RKO (cell line): ENCODE measurements at regions not wholly inside any gene's neighbourhood (a gene's known extent, or its start where the extent isn't known, plus 50 kb on each side); places are given as distances from the start of the nearest gene placed in this dataset.
"Not testable (repeated sequence)": the region's sequence is repeated elsewhere in the genome, so short reads cannot be mapped to it uniquely, and the experiment has no call there.

ENCODE experiments used
- DNase-seq: peaks from one replicate; pipeline ENCODE4 v3.0.0-alpha.2; 2016; ENCODE audit warnings: low spot score

- DNase-seq = no peak
Observed at GRCh38 chr5:3341446-3342240, 254.0 kb upstream of the IRX1 start.

GRCh38 chr5:3340471-3340870 is 255.2 kb upstream of the IRX1 start:
- DNase-seq = no peak

- no peak for DNase-seq
Observed at GRCh38 chr5:3339798-3340115, 255.9 kb upstream of the IRX1 start.

- no peak for DNase-seq
Observed at GRCh38 chr5:3339092-3339797, 256.4 kb upstream of the IRX1 start.

- DNase-seq = no peak
Observed at GRCh38 chr5:3337812-3338541, 257.7 kb upstream of the IRX1 start.

GRCh38 chr5:3336666-3337065 is 259.0 kb upstream of the IRX1 start:
- no peak for DNase-seq

DNA sequence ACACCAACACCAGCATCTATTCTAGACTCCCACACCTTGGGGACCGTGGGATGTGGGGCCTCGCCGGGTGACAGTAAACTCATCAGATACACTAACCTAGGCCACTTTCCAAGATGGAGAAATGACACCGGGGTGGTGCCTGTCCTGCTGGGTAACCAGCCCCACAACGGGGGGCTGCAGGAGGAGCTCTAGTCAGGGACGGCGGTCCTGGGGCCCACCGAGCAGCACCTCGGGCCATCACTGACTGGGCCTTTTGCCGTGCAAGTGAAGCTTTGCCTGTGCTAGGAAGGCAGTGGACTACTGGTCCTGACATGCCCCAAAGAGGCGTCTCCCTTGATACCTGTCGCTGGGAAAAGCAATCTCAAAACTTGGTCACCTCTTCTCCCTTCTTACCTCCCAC is 260.3 kb upstream of the IRX1 start:
- no peak for DNase-seq

DNA sequence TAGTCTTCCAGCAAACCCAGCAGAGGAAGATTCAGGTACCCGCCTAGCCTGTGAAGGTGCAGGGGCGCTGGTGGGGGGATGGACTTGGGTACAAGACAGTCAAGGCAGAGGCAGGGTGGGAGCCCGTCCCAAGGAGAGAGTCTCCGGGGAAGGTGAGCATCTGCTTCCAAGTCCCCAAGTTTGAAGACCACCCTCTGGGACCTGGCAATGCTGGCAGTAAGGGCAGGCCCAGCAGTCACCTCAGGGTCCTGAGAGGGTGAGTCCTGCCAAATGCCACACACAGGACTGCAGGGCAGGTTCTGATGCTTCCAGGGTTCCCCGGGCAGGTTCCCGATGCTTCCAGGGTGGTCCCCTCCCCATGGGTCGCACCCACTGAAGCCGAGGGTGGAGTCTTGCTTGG is 261.8 kb upstream of the IRX1 start:
- DNase-seq = no peak

- no peak for DNase-seq
Observed at GRCh38 chr5:3333105-3333504, 262.5 kb upstream of the IRX1 start.

GRCh38 chr5:3331819-3332218 is 263.8 kb upstream of the IRX1 start:
- DNase-seq = no peak

DNA sequence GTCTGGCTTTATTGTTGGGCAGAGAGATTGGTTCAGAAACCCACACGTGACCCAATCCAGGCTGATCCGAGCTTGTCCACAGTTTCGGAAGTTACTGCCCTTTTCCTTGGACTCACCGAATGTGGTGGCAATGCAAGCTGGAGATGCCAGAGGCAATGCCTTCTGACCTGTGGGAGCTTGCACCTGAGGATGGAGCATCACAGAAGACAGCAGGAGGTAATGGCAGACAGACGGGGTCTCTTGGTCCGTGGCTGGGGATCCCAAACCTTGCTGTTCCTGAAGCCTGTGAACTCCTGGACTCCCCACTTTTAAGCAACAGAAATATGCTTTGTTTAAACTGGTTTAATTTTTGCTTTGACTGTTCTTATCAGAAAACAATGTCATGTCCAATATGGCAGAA is 265.2 kb upstream of the IRX1 start:
- no peak for DNase-seq

DNA sequence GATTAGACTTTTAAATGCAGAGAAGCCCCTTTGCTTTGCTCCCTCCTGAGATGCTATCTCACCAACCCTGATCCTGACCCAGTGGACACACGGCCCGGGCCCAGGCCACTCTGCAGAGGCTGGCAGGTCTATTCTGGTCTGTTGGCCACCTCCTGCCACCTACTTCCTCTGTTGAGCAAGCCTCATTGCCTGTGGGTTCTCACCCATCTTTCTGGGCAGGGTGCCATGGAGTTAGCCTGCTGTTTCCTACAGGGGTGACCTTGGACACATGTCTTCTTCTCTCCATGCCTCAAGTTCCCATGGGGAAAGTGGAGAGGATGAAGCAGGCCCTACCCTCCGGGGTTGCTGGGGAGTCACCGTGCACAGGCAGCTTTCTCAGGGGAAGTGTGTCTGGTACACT is 266.2 kb upstream of the IRX1 start:
- DNase-seq = no peak

GRCh38 chr5:3326841-3327232 is 268.8 kb upstream of the IRX1 start:
- DNase-seq = no peak

DNA sequence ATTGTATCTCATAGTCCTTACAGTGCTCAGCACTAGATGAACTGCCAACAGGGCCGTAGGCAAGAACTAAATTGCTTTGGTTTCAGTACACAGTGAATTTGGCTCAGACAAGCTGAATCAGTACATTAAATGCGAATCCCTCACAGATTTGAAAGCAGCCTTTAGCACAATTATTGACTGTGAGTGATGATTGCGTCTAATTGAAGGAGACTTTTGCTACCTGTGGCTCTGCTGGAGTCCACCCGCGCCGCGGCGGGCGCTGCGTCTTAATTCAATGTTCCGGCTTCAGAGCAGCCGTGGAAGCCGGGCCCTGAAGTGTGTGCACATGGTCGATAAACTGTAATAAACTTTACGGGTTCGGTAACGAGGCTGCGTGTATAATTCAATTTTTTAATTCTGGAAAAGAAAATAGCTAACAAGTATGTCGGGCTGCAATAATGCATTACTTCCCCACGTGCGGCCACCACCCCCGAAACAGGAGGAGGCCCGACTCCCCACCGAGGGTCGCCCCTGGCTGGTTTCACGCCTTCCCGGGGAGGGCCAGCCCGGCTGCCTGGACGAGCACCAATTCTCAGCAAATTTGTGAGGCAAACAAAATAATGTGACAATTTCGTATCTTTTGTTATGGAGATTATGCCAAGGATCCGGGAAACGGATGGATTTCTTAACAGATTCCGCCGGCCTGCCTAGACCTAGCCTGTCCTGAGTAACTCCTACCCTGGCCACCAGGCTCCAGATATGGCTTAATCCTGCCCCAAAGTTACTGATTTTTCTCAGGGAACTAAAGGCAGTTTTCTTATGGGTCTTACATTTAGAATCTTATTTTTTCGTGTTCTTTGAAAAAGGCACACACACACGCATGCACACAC is 269.4 kb upstream of the IRX1 start:
- no peak for DNase-seq

GRCh38 chr5:3325201-3325971 is 270.2 kb upstream of the IRX1 start:
- DNase-seq = no peak

GRCh38 chr5:3324421-3325101 is 271.1 kb upstream of the IRX1 start:
- DNase-seq = no peak

- DNase-seq = not testable (repeated sequence)
Observed at GRCh38 chr5:3323966-3324365, 271.7 kb upstream of the IRX1 start.

DNA sequence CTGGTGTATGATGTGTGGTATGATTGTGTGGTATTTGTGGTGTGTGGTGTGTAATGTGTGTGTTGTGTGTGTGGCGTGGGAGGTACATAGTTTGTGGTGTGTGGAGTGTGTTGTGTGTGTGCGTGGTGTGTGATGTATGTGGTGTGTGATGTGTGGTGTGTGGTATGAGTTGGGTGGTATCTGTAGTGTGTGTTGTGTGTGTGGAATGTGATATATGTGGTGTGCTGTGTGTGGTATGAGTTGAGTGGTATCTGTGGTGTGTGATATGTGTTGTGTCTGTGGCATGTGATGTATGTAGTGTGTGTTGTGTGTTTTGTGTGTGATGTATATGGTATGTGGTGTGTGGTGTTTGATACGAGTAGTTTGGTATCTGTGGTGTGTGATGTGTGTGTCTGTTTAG is 272.5 kb upstream of the IRX1 start:
- no peak for DNase-seq

- DNase-seq = no peak
Observed at GRCh38 chr5:3322642-3323041, 273.0 kb upstream of the IRX1 start.

DNA sequence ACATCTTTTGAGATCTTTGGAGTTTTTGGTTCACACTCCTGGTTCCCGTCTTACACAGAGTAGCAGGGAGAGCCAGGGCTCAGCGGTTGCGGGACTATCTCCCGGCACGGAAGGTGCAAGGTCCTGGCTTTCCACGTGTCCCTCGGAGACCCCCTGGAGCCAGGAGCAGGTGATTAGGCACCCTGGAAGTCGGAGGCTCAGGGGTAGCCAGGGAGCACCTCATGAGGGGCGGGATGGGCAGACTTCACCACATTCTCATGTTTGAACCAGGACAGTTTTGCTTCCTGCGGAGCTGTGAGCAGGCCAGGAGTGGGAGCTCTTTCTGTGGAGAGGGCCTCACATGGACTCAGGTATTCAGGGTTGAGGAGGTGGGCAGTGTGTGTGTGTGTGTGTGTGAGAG is 273.7 kb upstream of the IRX1 start:
- DNase-seq = no peak
